ENCODE measurements at regions not wholly inside any gene's neighbourhood (a gene's known extent, or its start where the extent isn't known, plus 50 kb on each side); places are given as distances from the start of the nearest gene placed in this dataset.

- no peak overlapping the region for H3K4me3 ChIP-seq
- no peak overlapping the region for H3K27ac ChIP-seq
- no peaks in the 10 kb centered on the region for H3K9me3 ChIP-seq
- H3K27me3 ChIP-seq, result no peaks in the 10 kb centered on the region
- no peaks in the 10 kb centered on the region for H3K36me3 ChIP-seq
- ATAC-seq, result no peak
- no peak for DNase-seq
- intact Hi-C loops (cut with DNase I), result no loop called here
- TF ChIP-seq, protein P1, sequence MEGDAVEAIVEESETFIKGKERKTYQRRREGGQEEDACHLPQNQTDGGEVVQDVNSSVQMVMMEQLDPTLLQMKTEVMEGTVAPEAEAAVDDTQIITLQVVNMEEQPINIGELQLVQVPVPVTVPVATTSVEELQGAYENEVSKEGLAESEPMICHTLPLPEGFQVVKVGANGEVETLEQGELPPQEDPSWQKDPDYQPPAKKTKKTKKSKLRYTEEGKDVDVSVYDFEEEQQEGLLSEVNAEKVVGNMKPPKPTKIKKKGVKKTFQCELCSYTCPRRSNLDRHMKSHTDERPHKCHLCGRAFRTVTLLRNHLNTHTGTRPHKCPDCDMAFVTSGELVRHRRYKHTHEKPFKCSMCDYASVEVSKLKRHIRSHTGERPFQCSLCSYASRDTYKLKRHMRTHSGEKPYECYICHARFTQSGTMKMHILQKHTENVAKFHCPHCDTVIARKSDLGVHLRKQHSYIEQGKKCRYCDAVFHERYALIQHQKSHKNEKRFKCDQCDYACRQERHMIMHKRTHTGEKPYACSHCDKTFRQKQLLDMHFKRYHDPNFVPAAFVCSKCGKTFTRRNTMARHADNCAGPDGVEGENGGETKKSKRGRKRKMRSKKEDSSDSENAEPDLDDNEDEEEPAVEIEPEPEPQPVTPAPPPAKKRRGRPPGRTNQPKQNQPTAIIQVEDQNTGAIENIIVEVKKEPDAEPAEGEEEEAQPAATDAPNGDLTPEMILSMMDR (IDR thresholded peaks at IDR 0.05), result no peak
- H3K4me1 ChIP-seq, result no peaks in the 10 kb centered on the region
Observed at GRCh38 chr1:175794586-175794985, 51.2 kb upstream of the TNR start.

DNA sequence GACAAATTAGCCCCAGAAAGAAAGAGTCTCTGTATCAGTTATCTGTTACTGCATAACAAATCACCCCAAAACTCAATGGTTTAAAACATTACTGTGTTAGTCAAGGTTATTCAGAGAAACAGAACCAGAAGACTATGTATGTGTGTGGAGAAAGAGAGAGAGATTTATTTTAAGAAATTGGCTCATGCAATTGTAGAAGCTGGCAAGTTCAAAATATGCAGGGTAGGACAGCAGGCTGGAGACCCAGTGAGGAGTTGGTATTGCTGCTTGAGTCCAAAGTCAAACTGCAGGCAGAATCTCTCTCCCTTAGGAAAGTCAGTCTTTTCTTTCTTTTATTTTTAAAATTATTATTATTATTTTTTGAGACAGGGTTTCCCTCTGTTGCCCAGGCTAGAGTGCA lies 50.2 kb upstream of the TNR start:
- intact Hi-C loops (cut with DNase I), result no loop called here
- H3K27me3 ChIP-seq, result no peaks in the 10 kb centered on the region
- TF ChIP-seq, protein P1 (IDR thresholded peaks at IDR 0.05), result no peak
- ATAC-seq, result no peak
- H3K4me3 ChIP-seq, result no peak overlapping the region
- DNase-seq, result no peak
- H3K36me3 ChIP-seq, result no peaks in the 10 kb centered on the region
- no peaks in the 10 kb centered on the region for H3K4me1 ChIP-seq
- H3K27ac ChIP-seq, result no peak overlapping the region
- H3K9me3 ChIP-seq, result no peaks in the 10 kb centered on the region
